ENCODE measurements at regions not wholly inside any gene's neighbourhood (a gene's known extent, or its start where the extent isn't known, plus 50 kb on each side); places are given as distances from the start of the nearest gene placed in this dataset.

DNA sequence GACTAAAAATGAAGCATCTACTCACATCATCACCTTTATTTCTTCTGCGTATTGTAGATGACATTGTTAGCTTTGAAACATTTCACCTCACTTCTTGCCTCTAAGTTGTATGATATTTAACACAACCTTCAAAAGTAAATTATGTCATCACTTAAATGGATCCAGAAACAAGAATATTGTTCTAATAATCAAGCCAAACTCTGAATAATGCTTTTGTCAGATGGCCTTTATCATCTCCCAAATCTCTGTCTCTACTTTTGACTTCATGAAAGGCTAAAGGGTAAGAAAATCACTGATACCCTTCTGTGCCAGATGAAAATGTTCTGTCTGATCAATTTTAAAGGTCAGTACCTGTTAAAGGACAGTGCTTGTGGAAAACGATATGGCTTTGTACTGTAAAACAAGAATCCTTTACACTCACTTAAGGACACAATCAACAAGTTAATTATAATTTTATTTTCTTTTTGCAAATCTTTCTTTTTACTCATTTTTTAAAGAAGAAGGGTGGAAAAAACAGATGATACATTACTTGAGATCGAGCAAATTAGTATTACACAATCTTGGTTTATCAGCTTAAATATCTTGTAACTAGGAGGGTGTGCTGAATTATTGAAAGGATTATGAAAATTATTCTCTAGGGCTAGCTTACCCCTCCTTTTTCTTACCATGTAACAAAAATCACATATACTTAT lies 309.4 kb upstream of the IGFBP3 start:
- TF ChIP-seq, protein P1, sequence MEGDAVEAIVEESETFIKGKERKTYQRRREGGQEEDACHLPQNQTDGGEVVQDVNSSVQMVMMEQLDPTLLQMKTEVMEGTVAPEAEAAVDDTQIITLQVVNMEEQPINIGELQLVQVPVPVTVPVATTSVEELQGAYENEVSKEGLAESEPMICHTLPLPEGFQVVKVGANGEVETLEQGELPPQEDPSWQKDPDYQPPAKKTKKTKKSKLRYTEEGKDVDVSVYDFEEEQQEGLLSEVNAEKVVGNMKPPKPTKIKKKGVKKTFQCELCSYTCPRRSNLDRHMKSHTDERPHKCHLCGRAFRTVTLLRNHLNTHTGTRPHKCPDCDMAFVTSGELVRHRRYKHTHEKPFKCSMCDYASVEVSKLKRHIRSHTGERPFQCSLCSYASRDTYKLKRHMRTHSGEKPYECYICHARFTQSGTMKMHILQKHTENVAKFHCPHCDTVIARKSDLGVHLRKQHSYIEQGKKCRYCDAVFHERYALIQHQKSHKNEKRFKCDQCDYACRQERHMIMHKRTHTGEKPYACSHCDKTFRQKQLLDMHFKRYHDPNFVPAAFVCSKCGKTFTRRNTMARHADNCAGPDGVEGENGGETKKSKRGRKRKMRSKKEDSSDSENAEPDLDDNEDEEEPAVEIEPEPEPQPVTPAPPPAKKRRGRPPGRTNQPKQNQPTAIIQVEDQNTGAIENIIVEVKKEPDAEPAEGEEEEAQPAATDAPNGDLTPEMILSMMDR (IDR thresholded peaks at IDR 0.05; ENCODE audit: insufficient read depth, missing control alignments) = no peak
- no peak for FAIRE-seq
- no peak for DNase-seq (ENCODE audit: insufficient read length, low spot score)

DNA sequence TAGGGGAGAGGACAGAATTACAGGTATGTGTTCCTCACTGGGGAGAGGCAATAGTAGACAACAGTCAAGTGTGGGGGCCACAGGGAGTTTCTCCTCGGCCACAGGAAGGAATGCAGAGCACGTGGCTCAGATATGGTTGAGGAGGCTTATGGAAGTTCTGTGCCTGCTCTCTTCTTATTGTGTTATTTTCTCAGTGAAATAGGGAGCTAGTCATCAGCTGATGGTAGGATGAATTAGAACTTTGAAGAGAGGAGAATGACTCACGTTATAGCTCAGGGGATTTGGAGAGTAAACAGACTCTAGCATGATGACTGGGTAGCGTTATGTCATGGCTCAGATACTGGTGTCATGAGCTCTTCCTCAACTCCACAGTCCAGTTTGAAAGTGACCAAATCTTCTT lies 308.3 kb upstream of the IGFBP3 start:
- TF ChIP-seq, protein P1 (IDR thresholded peaks at IDR 0.05; ENCODE audit: insufficient read depth, missing control alignments) = no peak
- FAIRE-seq = no peak
- no peak for DNase-seq (ENCODE audit: insufficient read length, low spot score)

DNA sequence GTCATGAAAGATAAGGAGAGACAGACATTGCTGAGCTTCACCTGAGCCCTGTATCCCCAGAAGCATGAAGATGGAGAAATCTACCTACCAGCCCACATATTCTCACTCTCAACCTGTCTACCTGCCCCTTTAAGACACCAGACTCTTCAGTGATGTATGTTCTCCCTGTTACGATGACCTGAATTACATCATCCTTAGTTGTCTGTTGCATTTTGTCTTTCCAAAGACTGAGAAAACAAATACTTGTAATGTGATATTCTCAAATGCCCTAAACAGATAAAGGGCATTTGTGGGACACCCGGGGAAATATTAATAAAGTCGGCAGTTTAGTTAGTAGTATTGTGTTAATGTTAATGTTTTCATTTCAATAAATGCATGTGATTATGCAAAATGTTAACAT lies 305.8 kb upstream of the IGFBP3 start:
- TF ChIP-seq, protein P1 (IDR thresholded peaks at IDR 0.05; ENCODE audit: insufficient read depth, missing control alignments) = no peak
- FAIRE-seq = no peak

DNA sequence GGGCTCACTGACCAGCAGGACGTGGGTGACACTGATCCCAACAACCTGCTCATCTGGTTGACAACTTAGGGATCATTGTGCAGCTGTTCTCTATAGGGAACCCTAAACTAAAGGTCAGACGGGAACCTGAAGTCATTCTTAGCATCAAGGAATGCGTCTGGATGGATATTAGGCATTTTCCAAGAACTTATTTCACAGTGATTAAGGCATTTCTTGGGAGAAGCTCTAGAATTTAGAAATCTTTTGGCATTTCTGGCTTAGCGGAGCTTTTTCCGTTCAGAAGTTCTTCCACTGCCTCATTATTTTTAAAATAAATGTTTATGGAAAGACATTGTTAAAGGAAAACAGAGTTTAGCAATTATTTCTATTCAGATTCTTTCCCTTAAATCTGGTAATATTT lies 303.3 kb upstream of the IGFBP3 start:
- TF ChIP-seq, protein P1 (IDR thresholded peaks at IDR 0.05; ENCODE audit: insufficient read depth, missing control alignments) = no peak
- DNase-seq (ENCODE audit: insufficient read length, low spot score) (no peak), FAIRE-seq (no peak)

More for the DNA sequence above, 305.8 kb upstream of the IGFBP3 start:
- no peak for DNase-seq (ENCODE audit: insufficient read length, low spot score)

DNA sequence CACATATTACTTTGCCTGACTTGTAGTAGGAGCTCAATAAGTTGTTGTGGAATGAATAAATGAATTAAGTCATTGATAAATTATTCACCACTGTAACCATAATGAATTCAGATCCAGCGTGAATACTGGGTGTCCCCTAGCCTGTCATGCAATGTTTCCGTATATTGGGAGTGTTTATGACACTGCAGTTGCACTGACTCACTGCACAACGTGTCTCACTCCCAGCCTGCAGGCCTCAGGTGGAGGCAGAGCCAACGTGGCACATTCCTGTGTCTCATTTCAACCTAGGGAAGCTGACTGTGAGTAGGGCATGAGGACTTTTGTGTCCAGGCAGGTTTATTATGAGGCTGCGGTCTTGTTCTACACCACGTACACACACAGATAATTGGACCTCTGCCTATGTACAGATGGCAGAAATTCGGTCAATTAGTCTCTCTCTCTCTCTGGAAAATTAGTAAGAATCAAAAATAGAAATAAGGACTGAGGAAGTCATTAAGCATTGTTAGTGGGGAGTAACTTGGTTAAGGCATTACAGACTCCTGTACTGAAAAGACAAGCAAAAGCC lies 299.1 kb upstream of the IGFBP3 start:
- TF ChIP-seq, protein P1 (IDR thresholded peaks at IDR 0.05; ENCODE audit: insufficient read depth, missing control alignments) = no peak
- FAIRE-seq = no peak
- DNase-seq (ENCODE audit: insufficient read length, low spot score) = no peak

DNA sequence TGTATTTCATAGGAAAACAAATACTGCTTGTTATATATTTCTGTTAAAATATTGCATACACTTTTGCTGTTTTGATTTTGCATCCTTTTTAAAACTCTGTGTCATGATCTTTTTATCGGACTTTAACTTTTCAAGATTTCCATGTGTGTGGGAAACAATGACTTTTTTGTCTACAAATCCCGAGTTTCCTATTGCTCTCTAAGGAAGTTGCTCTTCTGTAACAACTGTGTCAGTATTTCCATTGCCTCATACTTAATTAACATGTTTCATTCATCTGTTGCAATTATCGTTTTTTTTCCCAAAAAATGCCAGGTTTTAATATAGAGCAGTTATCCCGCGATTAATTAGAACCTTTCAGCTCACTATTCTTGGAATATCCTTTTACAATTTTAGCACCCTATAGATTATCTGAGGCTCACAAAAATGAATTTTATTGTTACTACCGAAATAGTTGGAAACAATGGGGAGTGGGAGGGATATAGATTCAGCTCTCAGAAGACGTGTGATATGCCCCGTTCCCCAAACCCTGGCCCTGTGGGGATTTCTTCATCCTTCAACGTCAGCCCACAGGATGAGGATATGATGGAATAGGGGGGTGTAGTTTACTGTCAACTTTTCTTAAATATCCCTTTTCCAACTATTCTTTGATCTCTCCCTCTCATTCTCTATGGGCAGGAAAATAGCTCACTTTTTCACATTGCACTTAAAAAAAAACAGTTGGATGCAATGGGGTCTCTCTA lies 297.6 kb upstream of the IGFBP3 start:
- TF ChIP-seq, protein P1 (IDR thresholded peaks at IDR 0.05; ENCODE audit: insufficient read depth, missing control alignments) = no peak
- no peak for FAIRE-seq
- DNase-seq (ENCODE audit: insufficient read length, low spot score) = no peak
